HepG2 (cell line): ENCODE measurements at regions not wholly inside any gene's neighbourhood (a gene's known extent, or its start where the extent isn't known, plus 50 kb on each side); places are given as distances from the start of the nearest gene placed in this dataset.

Experiments used
- ADNP ChIP-seq: sonication (generic); formaldehyde crosslinking; IDR thresholded peaks from 2 replicates; pipeline ENCODE4 v1.4.0; 2020; ENCODE audit warnings: missing genetic modification reagents
- ARNT2 ChIP-seq: sonication (generic); formaldehyde crosslinking; IDR thresholded peaks from 2 replicates; pipeline ENCODE4 v1.8.0; 2022; ENCODE audit warnings: mild to moderate bottlenecking, low read depth, missing genetic modification reagents, moderate library complexity
- ATF4 ChIP-seq, 2 experiments: fragments of 450-650 bp in 1 of 2; sonication (generic) in 1 of 2; formaldehyde crosslinking; IDR thresholded peaks; 2 replicates each; pipeline versions ENCODE4 v1.5.0 to v1.8.0; 2020 to 2022; ENCODE audit warnings: mild to moderate bottlenecking in 1 of 2, missing genetic modification reagents in 1 of 2
- ATRX ChIP-seq: sonication (generic); formaldehyde crosslinking; IDR thresholded peaks from 2 replicates; pipeline ENCODE4 v1.4.0; 2020; ENCODE audit warnings: missing genetic modification reagents, borderline replicate concordance
- BCLAF1 ChIP-seq: fragments of 450-650 bp; IDR thresholded peaks from 2 replicates; pipeline ENCODE4 v1.6.1; 2017; ENCODE audit warnings: mild to moderate bottlenecking
- BRD4 ChIP-seq: sonication (generic); formaldehyde crosslinking; IDR thresholded peaks from 2 replicates; pipeline ENCODE4 v1.4.0; 2020; ENCODE audit warnings: missing genetic modification reagents
- HOXA5 ChIP-seq: sonication (generic); formaldehyde crosslinking; IDR thresholded peaks from 2 replicates; pipeline ENCODE4 v1.4.0; 2020; ENCODE audit warnings: missing genetic modification reagents
- KDM2A ChIP-seq: sonication (generic); formaldehyde crosslinking; IDR thresholded peaks from 2 replicates; pipeline ENCODE4 v1.4.0; 2020; ENCODE audit warnings: low read depth, missing genetic modification reagents, borderline replicate concordance
- MIER2 ChIP-seq: IDR thresholded peaks from 2 replicates; pipeline ENCODE4 v1.6.1; 2016; ENCODE audit warnings: missing biosample characterization, missing genetic modification reagents
- NCOA1 ChIP-seq: sonication (generic); formaldehyde crosslinking; IDR thresholded peaks from 2 replicates; pipeline ENCODE4 v1.9.0; 2021; ENCODE audit warnings: missing genetic modification reagents
- PHF5A ChIP-seq: IDR thresholded peaks from one replicate; pipeline ENCODE4 v1.6.1; 2018; ENCODE audit warnings: low read depth, missing genetic modification reagents; ENCODE audit not compliant: unreplicated experiment
- SIN3B ChIP-seq: fragments of 150-350 bp; IDR thresholded peaks from 2 replicates; pipeline ENCODE4 v1.6.1; 2014; ENCODE audit warnings: low read length
- SMAD1 ChIP-seq: sonication (generic); formaldehyde crosslinking; IDR thresholded peaks from 2 replicates; pipeline ENCODE4 v1.4.0; 2020; ENCODE audit warnings: missing genetic modification reagents, low read depth, mild to moderate bottlenecking, borderline replicate concordance
- SRF ChIP-seq: IDR thresholded peaks from 2 replicates; pipeline ENCODE4 v1.6.1; 2011; ENCODE audit warnings: mild to moderate bottlenecking, low read depth, low read length, moderate library complexity
- TBX2 ChIP-seq: sonication (generic); formaldehyde crosslinking; IDR thresholded peaks from 2 replicates; pipeline ENCODE4 v1.5.0; 2020; ENCODE audit warnings: missing genetic modification reagents, mild to moderate bottlenecking, borderline replicate concordance
- TFAP4 ChIP-seq: sonication (generic); IDR thresholded peaks from 2 replicates; pipeline ENCODE4 v1.6.1; 2016; ENCODE audit warnings: low read depth, borderline replicate concordance
- THAP11 ChIP-seq: IDR thresholded peaks from 2 replicates; pipeline ENCODE4 v1.6.1; 2016; ENCODE audit warnings: missing biosample characterization, missing genetic modification reagents
- YY1 ChIP-seq: IDR thresholded peaks from 2 replicates; pipeline ENCODE4 v1.6.1; 2011; ENCODE audit warnings: low read length, low read depth, moderate library complexity, mild to moderate bottlenecking; ENCODE audit not compliant: insufficient read depth, insufficient replicate concordance
- ZNF34 ChIP-seq: sonication (generic); formaldehyde crosslinking; IDR thresholded peaks from 2 replicates; pipeline ENCODE4 v1.4.0; 2020; ENCODE audit warnings: mild to moderate bottlenecking, missing genetic modification reagents, borderline replicate concordance
- ZNF350 ChIP-seq: sonication (generic); formaldehyde crosslinking; IDR thresholded peaks from 2 replicates; pipeline ENCODE4 v1.4.0; 2020; ENCODE audit warnings: mild to moderate bottlenecking, low read depth, missing genetic modification reagents, borderline replicate concordance
- ZNF512B ChIP-seq: sonication (generic); formaldehyde crosslinking; IDR thresholded peaks from 2 replicates; pipeline ENCODE4 v1.5.1; 2020; ENCODE audit warnings: missing genetic modification reagents, mild to moderate bottlenecking, borderline replicate concordance
- ZNF772 ChIP-seq: sonication (generic); formaldehyde crosslinking; IDR thresholded peaks from 2 replicates; pipeline ENCODE4 v1.5.0; 2020; ENCODE audit warnings: mild to moderate bottlenecking, missing genetic modification reagents
- ZNF773 ChIP-seq: sonication (generic); formaldehyde crosslinking; IDR thresholded peaks from 2 replicates; pipeline ENCODE4 v1.4.0; 2020; ENCODE audit warnings: missing genetic modification reagents, borderline replicate concordance
- ZNF891 ChIP-seq: sonication (generic); formaldehyde crosslinking; IDR thresholded peaks from 2 replicates; pipeline ENCODE4 v1.5.0; 2020; ENCODE audit warnings: mild to moderate bottlenecking, missing genetic modification reagents

GRCh38 chr20:23232679-23233308 lies 117.8 kb upstream of the NXT1 start (continued):
- TF ChIP-seq ZNF891 (peak; percentile 79; the same call in 1 of the 2 replicates), NCOA1 (CRISPR knock-in tag) (no peak), SMAD1 (CRISPR knock-in tag) (no peak), TBX2 (peak; percentile 72; the same call in 1 of the 2 replicates), ARNT2 (CRISPR knock-in tag) (no peak), TFAP4 (peak; percentile 32; the same call in 1 of the 2 replicates), ATF4 (CRISPR knock-in tag; IDR thresholded peaks at IDR 0.05) (no peak), HOXA5 (peak; percentile 75; the same call in 1 of the 2 replicates), BCLAF1 (no peak), SIN3B (no peak), ZNF34 (CRISPR knock-in tag) (no peak), ZNF773 (CRISPR knock-in tag) (no peak), THAP11 (no peak), KDM2A (CRISPR knock-in tag) (no peak), BRD4 (CRISPR knock-in tag) (peak; percentile 47; the same call in 1 of the 2 replicates), ZNF512B (CRISPR knock-in tag) (peak; percentile 86; the same call in 1 of the 2 replicates), ZNF350 (CRISPR knock-in tag) (no peak), SRF (no peak), ATRX (CRISPR knock-in tag) (no peak), PHF5A (CRISPR knock-in tag) (no peak), ADNP (CRISPR knock-in tag) (no peak), MIER2 (CRISPR knock-in tag) (no peak), YY1 (no peak), ZNF772 (CRISPR knock-in tag) (no peak)
